BJ (cell line): ENCODE measurements at regions not wholly inside any gene's neighbourhood (a gene's known extent, or its start where the extent isn't known, plus 50 kb on each side); places are given as distances from the start of the nearest gene placed in this dataset.

Experiments used
- CTCF ChIA-PET: fragments of 350-600 bp; formaldehyde crosslinking; extraction: SDS; loops from one replicate; lab custom pipeline; 2021; ENCODE audit warnings: antibody characterized with exemption, inconsistent platforms; lab: Yijun Ruan, JAX
- POLR2A ChIA-PET: fragments of 300-600 bp; sonication (Branson Sonifier 250); formaldehyde crosslinking; extraction: SDS; loops from one replicate; lab custom pipeline; 2021; ENCODE audit warnings: antibody characterized with exemption; lab: Charles Lee
- DNase-seq: peaks from one replicate; pipeline ENCODE4 v3.0.0-alpha.2; 2011; ENCODE audit warnings: low read depth
- H3K27me3 ChIP-seq: 2 replicates; pipeline ENCODE4 v1.6.0; 2011; ENCODE audit warnings: low read length; ENCODE audit not compliant: control insufficient read depth, insufficient read depth
- H3K36me3 ChIP-seq: 2 replicates; pipeline ENCODE4 v1.5.1; 2011; ENCODE audit warnings: low read length; ENCODE audit not compliant: control insufficient read depth, insufficient read depth
- H3K4me3 ChIP-seq: 2 replicates; pipeline ENCODE4 v1.5.1; 2011; ENCODE audit warnings: low read depth, mild to moderate bottlenecking, control low read depth, low read length
- CTCF ChIP-seq: IDR thresholded peaks from 2 replicates; pipeline ENCODE4 v1.5.1; 2011; ENCODE audit warnings: low read depth, mild to moderate bottlenecking, control low read depth, inconsistent platforms, low read length, moderate library complexity; ENCODE audit not compliant: insufficient read depth

DNA sequence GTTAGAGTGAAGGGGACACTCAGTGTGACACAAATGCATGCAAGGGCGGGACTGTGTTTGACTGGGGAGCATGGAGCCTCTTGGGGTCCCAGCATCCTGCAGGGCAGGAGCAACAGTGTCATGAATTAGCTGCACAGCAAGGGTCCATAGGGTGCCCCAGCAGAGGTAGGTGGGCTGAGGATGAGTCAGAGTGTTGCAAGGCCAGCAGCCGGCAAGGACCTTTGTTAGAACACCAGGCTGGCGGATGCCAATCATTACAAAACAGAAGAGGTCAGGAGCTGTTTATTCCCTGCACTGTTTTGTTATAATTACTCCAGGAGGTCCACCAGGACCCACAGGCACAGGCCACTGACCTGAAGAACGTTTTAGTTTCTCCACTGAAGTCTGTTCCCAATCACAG, 362.2 kb upstream of the DUSP10 start:
- ChIA-PET CTCF (interaction anchor here (1.0 kb wide), 1 partner anchor 9 kb away, joined by 4 read pairs; no protein-coding TSS in a partner anchor), POLR2A (no interaction called here)
- DNase-seq: no peak
- no peak for TF ChIP-seq CTCF
- Histone ChIP-seq H3K27me3 (no peaks in the 10 kb centered on the region; the same call in 1 of the 2 replicates), H3K36me3 (no peaks in the 10 kb centered on the region), H3K4me3 (no peak overlapping the region)

DNA sequence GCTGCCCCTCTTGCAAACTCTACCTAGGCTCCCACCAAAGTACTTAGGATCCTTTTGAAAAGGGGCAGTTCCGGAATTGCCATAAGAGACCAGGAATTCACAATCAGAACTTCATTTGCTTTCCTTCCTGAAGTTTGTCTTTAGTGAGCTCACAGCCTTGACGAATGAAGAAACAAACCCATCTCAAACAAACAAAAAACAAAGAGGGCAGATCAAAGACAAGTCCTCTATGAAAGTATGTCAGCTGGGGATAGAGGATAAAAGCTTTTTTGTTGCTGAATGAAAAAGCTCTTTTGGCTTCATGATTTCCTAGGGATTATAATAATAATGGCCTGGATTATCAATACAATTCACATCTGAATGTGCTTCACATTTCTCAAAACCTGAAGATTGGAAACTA, 357.9 kb upstream of the DUSP10 start:
- no peak for TF ChIP-seq CTCF
- POLR2A ChIA-PET: no interaction called here
- CTCF ChIA-PET: interaction anchor here (1.2 kb wide), 1 partner anchor 26 kb away, joined by 3 read pairs; no protein-coding TSS in a partner anchor
- no peak for DNase-seq
- no peaks in the 10 kb centered on the region for H3K36me3 ChIP-seq
- no peak overlapping the region for H3K4me3 ChIP-seq
- no peaks in the 10 kb centered on the region; the same call in none of the 2 replicates for H3K27me3 ChIP-seq

DNA sequence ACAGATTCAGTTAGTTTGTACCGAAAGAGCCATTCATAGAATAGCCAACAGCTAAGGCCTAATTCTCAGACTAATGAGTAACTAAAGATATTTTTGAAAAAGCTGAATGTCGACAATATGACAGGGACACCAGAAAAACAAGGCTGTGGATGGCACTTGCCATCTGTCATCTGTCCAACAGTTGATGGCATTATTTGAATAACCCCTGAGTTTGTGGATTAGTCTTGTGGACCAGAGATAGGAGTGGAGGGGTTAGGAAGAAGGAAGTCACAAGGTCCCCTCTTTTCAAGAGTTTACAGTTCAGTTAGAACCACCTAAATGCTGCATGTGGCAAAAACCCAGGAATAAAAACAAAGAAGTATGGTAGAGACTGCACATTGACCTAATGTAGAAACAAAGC, 356.5 kb upstream of the DUSP10 start:
- Histone ChIP-seq H3K27me3 (no peaks in the 10 kb centered on the region; the same call in 1 of the 2 replicates), H3K4me3 (no peak overlapping the region), H3K36me3 (no peaks in the 10 kb centered on the region)
- ChIA-PET CTCF (no interaction called here), POLR2A (no interaction called here)
- DNase-seq: no peak
- no peak for TF ChIP-seq CTCF

- no peaks in the 10 kb centered on the region for H3K36me3 ChIP-seq
- ChIA-PET CTCF (interaction anchor here (1.9 kb wide), 1 partner anchor 29 kb away, joined by 4 read pairs; no protein-coding TSS in a partner anchor), POLR2A (no interaction called here)
- no peak for DNase-seq
- no peak overlapping the region for H3K4me3 ChIP-seq
- TF ChIP-seq CTCF: no peak
- H3K27me3 ChIP-seq: no peaks in the 10 kb centered on the region; the same call in 1 of the 2 replicates
Measured at GRCh38 chr1:222097588-222097987, 355.7 kb upstream of the DUSP10 start.

DNA sequence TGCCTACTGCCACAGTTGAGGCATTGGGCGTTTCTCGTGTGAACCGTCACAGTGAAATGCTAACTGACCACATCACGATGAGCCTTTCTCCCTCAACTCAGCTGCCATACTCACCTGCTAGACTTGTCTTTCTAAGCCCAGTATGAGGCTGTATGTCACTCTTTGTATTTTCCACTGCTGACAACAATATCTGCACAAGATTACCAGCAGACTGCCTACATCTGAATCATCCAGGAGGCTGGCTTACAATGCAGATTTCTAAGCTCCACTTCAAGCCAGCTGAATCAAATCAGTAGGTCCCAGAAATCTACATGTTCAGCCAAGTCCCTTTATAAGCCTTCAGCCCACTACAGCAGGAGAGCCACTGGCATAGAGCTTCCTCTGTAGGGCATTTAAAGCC, 355.0 kb upstream of the DUSP10 start:
- DNase-seq: no peak
- CTCF ChIA-PET: interaction anchor here (0.8 to 1.9 kb wide), 2 partner anchors 9 to 30 kb away, joined by 3 to 4 read pairs; no protein-coding TSS in a partner anchor
- Histone ChIP-seq H3K4me3 (no peak overlapping the region), H3K36me3 (no peaks in the 10 kb centered on the region), H3K27me3 (no peaks in the 10 kb centered on the region; the same call in 1 of the 2 replicates)
- POLR2A ChIA-PET: no interaction called here
- no peak for TF ChIP-seq CTCF
